ENCODE measurements at regions not wholly inside any gene's neighbourhood (a gene's known extent, or its start where the extent isn't known, plus 50 kb on each side); places are given as distances from the start of the nearest gene placed in this dataset.

- H3K9me3 ChIP-seq = no peaks in the 10 kb centered on the region
- DNase-seq = no peak
- H3K9ac ChIP-seq = no peak overlapping the region
- WGBS (ENCODE audit: low lambda C conversion rate) = 47% methylated on average over 2 of the region's 2 CpGs
- ChIA-PET POLR2A (no interaction called here), CTCF (interaction anchor here (1.5 kb wide), 1 partner anchor 15 kb away, joined by 4 read pairs; no protein-coding TSS in a partner anchor)
- no peaks in the 10 kb centered on the region for H4K20me1 ChIP-seq (ENCODE audit: insufficient read depth)
- no peak overlapping the region for H2AFZ ChIP-seq (ENCODE audit: low read depth)
- no peaks in the 10 kb centered on the region for H3K36me3 ChIP-seq (replicated peaks in 1 of 2; ENCODE audit: control insufficient read depth in 1 of 2, insufficient read depth in 2 of 2, low read length in 1 of 2)
- no peak overlapping the region for H3K4me2 ChIP-seq
- H3K79me2 ChIP-seq (ENCODE audit: insufficient read depth) = no peaks in the 10 kb centered on the region
- no peaks in the 10 kb centered on the region for H3F3A ChIP-seq (replicated peaks; ENCODE audit: insufficient read depth)
- H3K4me3 ChIP-seq (ENCODE audit: low read depth in 2 of 2, low read length in 1 of 2) = no peak overlapping the region
- H3K4me1 ChIP-seq (ENCODE audit: control insufficient read depth in 1 of 2, insufficient read depth in 2 of 2, low read depth in 1 of 2, low read length in 1 of 2) = no peaks in the 10 kb centered on the region
- H3K27me3 ChIP-seq (ENCODE audit: insufficient read depth) = no peaks in the 10 kb centered on the region
- no peaks in the 10 kb centered on the region for H3K9me2 ChIP-seq
- no peak overlapping the region for H3K27ac ChIP-seq (ENCODE audit: low read depth in 2 of 2, low read length in 1 of 2)
- TF ChIP-seq FOXJ3 (CRISPR knock-in tag; IDR thresholded peaks at IDR 0.05) = no peak
- TF ChIP-seq CHD2 (IDR thresholded peaks at IDR 0.05; ENCODE audit: low read length, partially characterized antibody) = no peak
- no peak for TF ChIP-seq GABPA (IDR thresholded peaks at IDR 0.05; ENCODE audit: low read depth)
- TF ChIP-seq EZH2phosphoT487 (IDR thresholded peaks at IDR 0.05; ENCODE audit: borderline replicate concordance, low read depth) = no peak
- no peak for TF ChIP-seq FOSL2 (IDR thresholded peaks at IDR 0.05; ENCODE audit: borderline replicate concordance, low read depth)
- no peak for TF ChIP-seq RFX5 (IDR thresholded peaks at IDR 0.05; ENCODE audit: low read length)
- TF ChIP-seq, protein P1, sequence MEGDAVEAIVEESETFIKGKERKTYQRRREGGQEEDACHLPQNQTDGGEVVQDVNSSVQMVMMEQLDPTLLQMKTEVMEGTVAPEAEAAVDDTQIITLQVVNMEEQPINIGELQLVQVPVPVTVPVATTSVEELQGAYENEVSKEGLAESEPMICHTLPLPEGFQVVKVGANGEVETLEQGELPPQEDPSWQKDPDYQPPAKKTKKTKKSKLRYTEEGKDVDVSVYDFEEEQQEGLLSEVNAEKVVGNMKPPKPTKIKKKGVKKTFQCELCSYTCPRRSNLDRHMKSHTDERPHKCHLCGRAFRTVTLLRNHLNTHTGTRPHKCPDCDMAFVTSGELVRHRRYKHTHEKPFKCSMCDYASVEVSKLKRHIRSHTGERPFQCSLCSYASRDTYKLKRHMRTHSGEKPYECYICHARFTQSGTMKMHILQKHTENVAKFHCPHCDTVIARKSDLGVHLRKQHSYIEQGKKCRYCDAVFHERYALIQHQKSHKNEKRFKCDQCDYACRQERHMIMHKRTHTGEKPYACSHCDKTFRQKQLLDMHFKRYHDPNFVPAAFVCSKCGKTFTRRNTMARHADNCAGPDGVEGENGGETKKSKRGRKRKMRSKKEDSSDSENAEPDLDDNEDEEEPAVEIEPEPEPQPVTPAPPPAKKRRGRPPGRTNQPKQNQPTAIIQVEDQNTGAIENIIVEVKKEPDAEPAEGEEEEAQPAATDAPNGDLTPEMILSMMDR (IDR thresholded peaks at IDR 0.05) = no peak
- no peak for TF ChIP-seq GATA2 (CRISPR knock-in tag; IDR thresholded peaks at IDR 0.05)
- TF ChIP-seq IRF3 (IDR thresholded peaks at IDR 0.05; ENCODE audit: low read depth, low read length) = no peak
- no peak for TF ChIP-seq TEAD4 (IDR thresholded peaks at IDR 0.05; ENCODE audit: borderline replicate concordance, insufficient read depth)
- TF ChIP-seq FOXM1 (IDR thresholded peaks at IDR 0.05; ENCODE audit: low read depth) = no peak
- TF ChIP-seq RCOR1 (IDR thresholded peaks at IDR 0.05; ENCODE audit: low read length) = no peak
- no peak for TF ChIP-seq MEF2A (IDR thresholded peaks at IDR 0.05; ENCODE audit: borderline replicate concordance, low read depth)
- no peak for TF ChIP-seq SIN3A (IDR thresholded peaks at IDR 0.05; ENCODE audit: borderline replicate concordance, low read depth, low read length)
These were observed 1072.9 kb upstream of the SLIT2 start for GRCh38 chr4:19178835-19179234.

DNA sequence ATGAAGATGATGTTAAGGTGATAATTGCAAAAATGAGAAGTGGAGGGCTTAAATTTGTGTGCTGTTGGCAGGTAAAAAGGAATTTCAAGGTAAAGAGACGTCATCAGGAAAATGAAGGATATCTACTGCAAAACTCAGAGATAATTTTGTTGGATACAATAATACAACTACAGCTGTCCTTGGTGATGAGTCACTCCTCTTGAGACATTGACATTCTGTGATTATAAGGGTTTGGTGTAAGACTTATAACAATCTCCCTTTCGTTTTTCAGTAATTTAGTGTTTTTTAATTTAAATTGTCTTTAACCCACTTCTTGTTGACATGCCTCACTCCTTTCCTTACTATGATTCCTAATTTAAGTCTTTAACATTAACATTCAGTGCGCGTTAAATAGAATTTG, 1074.1 kb upstream of the SLIT2 start:
- TF ChIP-seq FOSL2 (IDR thresholded peaks at IDR 0.05; ENCODE audit: borderline replicate concordance, low read depth) = no peak
- TF ChIP-seq RFX5 (IDR thresholded peaks at IDR 0.05; ENCODE audit: low read length) = no peak
- no peak for TF ChIP-seq RAD21 (IDR thresholded peaks at IDR 0.05; ENCODE audit: low read length)
- TF ChIP-seq EP300 (IDR thresholded peaks at IDR 0.05; ENCODE audit: borderline replicate concordance in 1 of 2, low read depth in 1 of 2, low read length in 1 of 2) = no peak
- TF ChIP-seq SMC3 (IDR thresholded peaks at IDR 0.05; ENCODE audit: low read depth, low read length) = no peak
- no peak for TF ChIP-seq FOXJ3 (CRISPR knock-in tag; IDR thresholded peaks at IDR 0.05)
- TF ChIP-seq, protein P2, sequence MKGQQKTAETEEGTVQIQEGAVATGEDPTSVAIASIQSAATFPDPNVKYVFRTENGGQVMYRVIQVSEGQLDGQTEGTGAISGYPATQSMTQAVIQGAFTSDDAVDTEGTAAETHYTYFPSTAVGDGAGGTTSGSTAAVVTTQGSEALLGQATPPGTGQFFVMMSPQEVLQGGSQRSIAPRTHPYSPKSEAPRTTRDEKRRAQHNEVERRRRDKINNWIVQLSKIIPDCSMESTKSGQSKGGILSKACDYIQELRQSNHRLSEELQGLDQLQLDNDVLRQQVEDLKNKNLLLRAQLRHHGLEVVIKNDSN (IDR thresholded peaks at IDR 0.05; ENCODE audit: borderline replicate concordance, low read depth) = no peak
- no peak for TF ChIP-seq NRF1 (IDR thresholded peaks at IDR 0.05; ENCODE audit: low read depth, low read length)
- TF ChIP-seq, protein P3, sequence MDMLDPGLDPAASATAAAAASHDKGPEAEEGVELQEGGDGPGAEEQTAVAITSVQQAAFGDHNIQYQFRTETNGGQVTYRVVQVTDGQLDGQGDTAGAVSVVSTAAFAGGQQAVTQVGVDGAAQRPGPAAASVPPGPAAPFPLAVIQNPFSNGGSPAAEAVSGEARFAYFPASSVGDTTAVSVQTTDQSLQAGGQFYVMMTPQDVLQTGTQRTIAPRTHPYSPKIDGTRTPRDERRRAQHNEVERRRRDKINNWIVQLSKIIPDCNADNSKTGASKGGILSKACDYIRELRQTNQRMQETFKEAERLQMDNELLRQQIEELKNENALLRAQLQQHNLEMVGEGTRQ (IDR thresholded peaks at IDR 0.05; ENCODE audit: borderline replicate concordance, low read depth, low read length) = no peak
- Histone ChIP-seq H3K79me2 (ENCODE audit: insufficient read depth) (no peaks in the 10 kb centered on the region), H3K27me3 (ENCODE audit: insufficient read depth) (no peaks in the 10 kb centered on the region), H3K4me3 (ENCODE audit: low read depth in 2 of 2, low read length in 1 of 2) (no peak overlapping the region), H3K4me1 (ENCODE audit: control insufficient read depth in 1 of 2, insufficient read depth in 2 of 2, low read depth in 1 of 2, low read length in 1 of 2) (no peaks in the 10 kb centered on the region), H3K36me3 (replicated peaks in 1 of 2; ENCODE audit: control insufficient read depth in 1 of 2, insufficient read depth in 2 of 2, low read length in 1 of 2) (no peaks in the 10 kb centered on the region), H4K20me1 (ENCODE audit: insufficient read depth) (no peaks in the 10 kb centered on the region), H3F3A (replicated peaks; ENCODE audit: insufficient read depth) (no peaks in the 10 kb centered on the region), H3K9me2 (no peaks in the 10 kb centered on the region), H3K9ac (no peak overlapping the region), H2AFZ (ENCODE audit: low read depth) (no peak overlapping the region), H3K9me3 (no peaks in the 10 kb centered on the region), H3K27ac (ENCODE audit: low read depth in 2 of 2, low read length in 1 of 2) (no peak overlapping the region), H3K4me2 (no peak overlapping the region)
- POLR2A ChIA-PET = no interaction called here
- CTCF ChIA-PET = no interaction called here
- no peak for DNase-seq
- 72% methylated on average over 4 of the region's 4 CpGs for WGBS (ENCODE audit: low lambda C conversion rate)

Data from SK-N-SH (cell line).